ENCODE measurements at regions not wholly inside any gene's neighbourhood (a gene's known extent, or its start where the extent isn't known, plus 50 kb on each side); places are given as distances from the start of the nearest gene placed in this dataset.

DNA sequence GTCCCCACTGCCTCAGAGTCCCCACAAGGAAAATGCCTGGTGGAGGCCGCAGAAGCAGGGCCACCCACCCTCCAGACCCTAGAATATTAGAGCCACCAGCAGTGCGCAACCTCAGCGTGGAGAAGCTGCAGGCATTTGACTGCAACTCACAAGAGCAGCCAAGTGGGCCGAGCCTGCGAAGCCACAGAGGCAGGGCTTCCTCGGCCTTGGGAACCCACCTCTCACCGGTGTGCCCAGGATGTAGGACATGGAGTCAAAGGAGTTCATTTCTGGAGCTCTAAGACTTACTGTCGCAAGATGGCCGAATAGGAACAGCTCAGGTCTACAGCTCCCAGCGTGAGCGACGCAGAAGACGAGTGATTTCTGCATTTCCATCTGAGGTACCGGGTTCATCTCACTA lies 397.9 kb upstream of the PIK3R1 start:
- TF ChIP-seq, protein P1, sequence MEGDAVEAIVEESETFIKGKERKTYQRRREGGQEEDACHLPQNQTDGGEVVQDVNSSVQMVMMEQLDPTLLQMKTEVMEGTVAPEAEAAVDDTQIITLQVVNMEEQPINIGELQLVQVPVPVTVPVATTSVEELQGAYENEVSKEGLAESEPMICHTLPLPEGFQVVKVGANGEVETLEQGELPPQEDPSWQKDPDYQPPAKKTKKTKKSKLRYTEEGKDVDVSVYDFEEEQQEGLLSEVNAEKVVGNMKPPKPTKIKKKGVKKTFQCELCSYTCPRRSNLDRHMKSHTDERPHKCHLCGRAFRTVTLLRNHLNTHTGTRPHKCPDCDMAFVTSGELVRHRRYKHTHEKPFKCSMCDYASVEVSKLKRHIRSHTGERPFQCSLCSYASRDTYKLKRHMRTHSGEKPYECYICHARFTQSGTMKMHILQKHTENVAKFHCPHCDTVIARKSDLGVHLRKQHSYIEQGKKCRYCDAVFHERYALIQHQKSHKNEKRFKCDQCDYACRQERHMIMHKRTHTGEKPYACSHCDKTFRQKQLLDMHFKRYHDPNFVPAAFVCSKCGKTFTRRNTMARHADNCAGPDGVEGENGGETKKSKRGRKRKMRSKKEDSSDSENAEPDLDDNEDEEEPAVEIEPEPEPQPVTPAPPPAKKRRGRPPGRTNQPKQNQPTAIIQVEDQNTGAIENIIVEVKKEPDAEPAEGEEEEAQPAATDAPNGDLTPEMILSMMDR (IDR thresholded peaks at IDR 0.05), result no peak
- no peak for TF ChIP-seq POLR2A (IDR thresholded peaks at IDR 0.05)

Measured in tibial nerve (tissue), 3 donors.